ENCODE measurements at regions not wholly inside any gene's neighbourhood (a gene's known extent, or its start where the extent isn't known, plus 50 kb on each side); places are given as distances from the start of the nearest gene placed in this dataset.
A peak's percentile ranks its signal among the peaks of the same experiment; 100 is the strongest.

GRCh38 chr1:50358962-50359361, 64.3 kb downstream of the DMRTA2 start:
- H3K4me3 Mint-ChIP-seq, result no peak overlapping the region
- no peaks in the 10 kb centered on the region for H3K9me3 Mint-ChIP-seq
- H3K27ac Mint-ChIP-seq, result no peak overlapping the region
- no peak for DNase-seq
- H3K36me3 Mint-ChIP-seq, result no peaks in the 10 kb centered on the region
- CTCF ChIA-PET, result no interaction called here
- H3K27me3 Mint-ChIP-seq, result peaks cover 13% of the 10 kb centered on the region
- no peaks in the 10 kb centered on the region for H3K4me1 Mint-ChIP-seq

- CTCF ChIA-PET, result no interaction called here
- Mint-ChIP-seq H3K9me3 (no peaks in the 10 kb centered on the region), H3K36me3 (no peaks in the 10 kb centered on the region), H3K4me1 (no peaks in the 10 kb centered on the region), H3K4me3 (no peak overlapping the region), H3K27me3 (peaks cover 13% of the 10 kb centered on the region), H3K27ac (no peak overlapping the region)
- DNase-seq, result no peak
Measured at GRCh38 chr1:50357186-50357585, 66.1 kb downstream of the DMRTA2 start.

- Mint-ChIP-seq H3K36me3 (no peaks in the 10 kb centered on the region), H3K4me1 (no peaks in the 10 kb centered on the region), H3K9me3 (no peaks in the 10 kb centered on the region), H3K27me3 (peaks cover 7% of the 10 kb centered on the region), H3K27ac (no peak overlapping the region), H3K4me3 (no peak overlapping the region)
- CTCF ChIA-PET, result interaction anchor here (1.6 kb wide), 1 partner anchor 12 kb away, joined by 3 read pairs; no protein-coding TSS in a partner anchor
- no peak for DNase-seq
Measured at GRCh38 chr1:50354813-50355212, 68.4 kb downstream of the DMRTA2 start.

- DNase-seq, result no peak
- CTCF ChIA-PET, result no interaction called here
- H3K27ac Mint-ChIP-seq, result no peak overlapping the region
- no peaks in the 10 kb centered on the region for H3K36me3 Mint-ChIP-seq
- no peaks in the 10 kb centered on the region for H3K4me1 Mint-ChIP-seq
- H3K9me3 Mint-ChIP-seq, result no peaks in the 10 kb centered on the region
- no peak overlapping the region for H3K4me3 Mint-ChIP-seq
- H3K27me3 Mint-ChIP-seq, result peaks cover 4% of the 10 kb centered on the region
Measured at GRCh38 chr1:50352428-50352827, 70.8 kb downstream of the DMRTA2 start.

- DNase-seq, result no peak
- no peak overlapping the region for H3K4me3 Mint-ChIP-seq
- H3K4me1 Mint-ChIP-seq, result no peaks in the 10 kb centered on the region
- peaks cover 4% of the 10 kb centered on the region for H3K27me3 Mint-ChIP-seq
- H3K36me3 Mint-ChIP-seq, result no peaks in the 10 kb centered on the region
- H3K27ac Mint-ChIP-seq, result no peak overlapping the region
- CTCF ChIA-PET, result no interaction called here
- H3K9me3 Mint-ChIP-seq, result no peaks in the 10 kb centered on the region
Measured at GRCh38 chr1:50350868-50351267, 72.4 kb downstream of the DMRTA2 start.

- H3K4me3 Mint-ChIP-seq, result no peak overlapping the region
- H3K27me3 Mint-ChIP-seq, result peaks cover 4% of the 10 kb centered on the region
- H3K4me1 Mint-ChIP-seq, result no peaks in the 10 kb centered on the region
- no peaks in the 10 kb centered on the region for H3K36me3 Mint-ChIP-seq
- H3K9me3 Mint-ChIP-seq, result no peaks in the 10 kb centered on the region
- H3K27ac Mint-ChIP-seq, result no peak overlapping the region
- CTCF ChIA-PET, result no interaction called here
- DNase-seq, result no peak
Measured at GRCh38 chr1:50350421-50350820, 72.8 kb downstream of the DMRTA2 start.

- Mint-ChIP-seq H3K9me3 (no peaks in the 10 kb centered on the region), H3K27me3 (no peaks in the 10 kb centered on the region), H3K36me3 (no peaks in the 10 kb centered on the region), H3K4me3 (no peak overlapping the region), H3K27ac (no peak overlapping the region), H3K4me1 (no peaks in the 10 kb centered on the region)
- no peak for DNase-seq
- CTCF ChIA-PET, result interaction anchor here (0.6 to 1.8 kb wide), 4 partner anchors 9 to 280 kb away, joined by 3 to 7 read pairs (median 3); no protein-coding TSS in a partner anchor
Measured at GRCh38 chr1:50349242-50349565, 74.0 kb downstream of the DMRTA2 start.

GRCh38 chr1:50348449-50349241, 74.6 kb downstream of the DMRTA2 start:
- Mint-ChIP-seq H3K36me3 (no peaks in the 10 kb centered on the region), H3K9me3 (no peaks in the 10 kb centered on the region), H3K27ac (no peak overlapping the region), H3K27me3 (no peaks in the 10 kb centered on the region), H3K4me3 (no peak overlapping the region), H3K4me1 (no peaks in the 10 kb centered on the region)
- peak; percentile 56 for DNase-seq
- CTCF ChIA-PET, result interaction anchor here (0.5 to 1.8 kb wide), 9 partner anchors 10 to 1671 kb away, joined by 3 to 7 read pairs (median 3); no protein-coding TSS in a partner anchor

- H3K27ac Mint-ChIP-seq, result no peak overlapping the region
- CTCF ChIA-PET, result interaction anchor here (0.5 to 1.8 kb wide), 6 partner anchors 10 to 1671 kb away, joined by 3 to 7 read pairs (median 3); no protein-coding TSS in a partner anchor
- H3K4me3 Mint-ChIP-seq, result no peak overlapping the region
- no peaks in the 10 kb centered on the region for H3K9me3 Mint-ChIP-seq
- H3K4me1 Mint-ChIP-seq, result no peaks in the 10 kb centered on the region
- DNase-seq, result no peak
- H3K36me3 Mint-ChIP-seq, result no peaks in the 10 kb centered on the region
- H3K27me3 Mint-ChIP-seq, result no peaks in the 10 kb centered on the region
Measured at GRCh38 chr1:50347933-50348332, 75.3 kb downstream of the DMRTA2 start.

- CTCF ChIA-PET, result interaction anchor here (1.6 kb wide), 1 partner anchor 13 kb away, joined by 5 read pairs; no protein-coding TSS in a partner anchor
- Mint-ChIP-seq H3K4me3 (no peak overlapping the region), H3K36me3 (no peaks in the 10 kb centered on the region), H3K9me3 (no peaks in the 10 kb centered on the region), H3K27ac (no peak overlapping the region), H3K4me1 (no peaks in the 10 kb centered on the region), H3K27me3 (peaks cover 4% of the 10 kb centered on the region)
- DNase-seq, result no peak
Measured at GRCh38 chr1:50346621-50347020, 76.6 kb downstream of the DMRTA2 start.

GRCh38 chr1:50343323-50343722, 79.9 kb downstream of the DMRTA2 start:
- Mint-ChIP-seq H3K36me3 (no peaks in the 10 kb centered on the region), H3K9me3 (no peaks in the 10 kb centered on the region), H3K27me3 (peaks cover 8% of the 10 kb centered on the region), H3K4me3 (no peak overlapping the region), H3K4me1 (no peaks in the 10 kb centered on the region), H3K27ac (no peak overlapping the region)
- no peak for DNase-seq
- CTCF ChIA-PET, result interaction anchor here (2.4 kb wide), 1 partner anchor 10 kb away, joined by 14 read pairs; no protein-coding TSS in a partner anchor

GRCh38 chr1:50342525-50342924, 80.7 kb downstream of the DMRTA2 start:
- no peaks in the 10 kb centered on the region for H3K4me1 Mint-ChIP-seq
- no peak overlapping the region for H3K27ac Mint-ChIP-seq
- no peak for DNase-seq
- CTCF ChIA-PET, result interaction anchor here (0.6 to 2.4 kb wide), 3 partner anchors 9 to 1718 kb away, joined by 3 to 14 read pairs (median 4); no protein-coding TSS in a partner anchor
- no peaks in the 10 kb centered on the region for H3K9me3 Mint-ChIP-seq
- no peaks in the 10 kb centered on the region for H3K36me3 Mint-ChIP-seq
- H3K27me3 Mint-ChIP-seq, result peaks cover 8% of the 10 kb centered on the region
- no peak overlapping the region for H3K4me3 Mint-ChIP-seq

- CTCF ChIA-PET, result no interaction called here
- DNase-seq, result no peak
- no peak overlapping the region for H3K27ac Mint-ChIP-seq
- no peak overlapping the region for H3K4me3 Mint-ChIP-seq
- no peaks in the 10 kb centered on the region for H3K9me3 Mint-ChIP-seq
- H3K27me3 Mint-ChIP-seq, result peaks cover 49% of the 10 kb centered on the region
- H3K36me3 Mint-ChIP-seq, result no peaks in the 10 kb centered on the region
- peaks cover 8% of the 10 kb centered on the region for H3K4me1 Mint-ChIP-seq
Measured at GRCh38 chr1:50335036-50335435, 88.2 kb downstream of the DMRTA2 start.

- Mint-ChIP-seq H3K4me1 (peaks cover 8% of the 10 kb centered on the region), H3K4me3 (no peak overlapping the region), H3K27ac (no peak overlapping the region), H3K27me3 (peaks cover 51% of the 10 kb centered on the region), H3K9me3 (no peaks in the 10 kb centered on the region), H3K36me3 (no peaks in the 10 kb centered on the region)
- peak; percentile 66 for DNase-seq
- CTCF ChIA-PET, result interaction anchor here (0.8 to 2.1 kb wide), 9 partner anchors 9 to 1656 kb away, joined by 3 to 14 read pairs (median 4); no protein-coding TSS in a partner anchor
Measured at GRCh38 chr1:50333595-50333974, 89.7 kb downstream of the DMRTA2 start.

Measured in activated naive CD4-positive, alpha-beta T cell treated with anti-CD3 and anti-CD28 coated beads, Interleukin-2, amount 10 ng/mL, durations not matched to agents 7 days and 5 days (primary cell).